ENCODE measurements at regions not wholly inside any gene's neighbourhood (a gene's known extent, or its start where the extent isn't known, plus 50 kb on each side); places are given as distances from the start of the nearest gene placed in this dataset.
A peak's percentile ranks its signal among the peaks of the same experiment; 100 is the strongest.

- H3K79me2 ChIP-seq (ENCODE audit: low read length) = no peaks in the 10 kb centered on the region
- no peaks in the 10 kb centered on the region for H3K9me3 ChIP-seq (ENCODE audit: low read length)
- no peak overlapping the region for H3K4me3 ChIP-seq (ENCODE audit: low read length)
- H3K9ac ChIP-seq (ENCODE audit: low read length) = no peak overlapping the region
- no peak for TF ChIP-seq EZH2phosphoT487 (IDR thresholded peaks at IDR 0.05; ENCODE audit: borderline replicate concordance, low read length)
- TF ChIP-seq EZH2 (IDR thresholded peaks at IDR 0.05; ENCODE audit: low read length, unreplicated experiment) = no peak
- TF ChIP-seq, protein P1, sequence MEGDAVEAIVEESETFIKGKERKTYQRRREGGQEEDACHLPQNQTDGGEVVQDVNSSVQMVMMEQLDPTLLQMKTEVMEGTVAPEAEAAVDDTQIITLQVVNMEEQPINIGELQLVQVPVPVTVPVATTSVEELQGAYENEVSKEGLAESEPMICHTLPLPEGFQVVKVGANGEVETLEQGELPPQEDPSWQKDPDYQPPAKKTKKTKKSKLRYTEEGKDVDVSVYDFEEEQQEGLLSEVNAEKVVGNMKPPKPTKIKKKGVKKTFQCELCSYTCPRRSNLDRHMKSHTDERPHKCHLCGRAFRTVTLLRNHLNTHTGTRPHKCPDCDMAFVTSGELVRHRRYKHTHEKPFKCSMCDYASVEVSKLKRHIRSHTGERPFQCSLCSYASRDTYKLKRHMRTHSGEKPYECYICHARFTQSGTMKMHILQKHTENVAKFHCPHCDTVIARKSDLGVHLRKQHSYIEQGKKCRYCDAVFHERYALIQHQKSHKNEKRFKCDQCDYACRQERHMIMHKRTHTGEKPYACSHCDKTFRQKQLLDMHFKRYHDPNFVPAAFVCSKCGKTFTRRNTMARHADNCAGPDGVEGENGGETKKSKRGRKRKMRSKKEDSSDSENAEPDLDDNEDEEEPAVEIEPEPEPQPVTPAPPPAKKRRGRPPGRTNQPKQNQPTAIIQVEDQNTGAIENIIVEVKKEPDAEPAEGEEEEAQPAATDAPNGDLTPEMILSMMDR (conservative IDR thresholded peaks at IDR 0.05; ENCODE audit: low read depth, low read length) = no peak
- intact Hi-C loops (cut with micrococcal nuclease) = no loop called here
- H3K4me1 ChIP-seq (ENCODE audit: insufficient read depth, low read length) = no peaks in the 10 kb centered on the region
- DNase-seq (no peak), ATAC-seq (no peak)
- no peaks in the 10 kb centered on the region for H3K36me3 ChIP-seq (ENCODE audit: low read depth, low read length)
- BruUV-seq (replicated peaks) = no TSS peak
- H3K4me2 ChIP-seq (ENCODE audit: low read length) = no peak overlapping the region
- H3F3A ChIP-seq (ENCODE audit: low read length, unreplicated experiment) = no peaks in the 10 kb centered on the region
- POLR2A ChIA-PET (ENCODE audit: unreplicated experiment) = no interaction called here
- no peaks in the 10 kb centered on the region for H3K27me3 ChIP-seq (ENCODE audit: low read length)
- H3K27ac ChIP-seq (ENCODE audit: low read length) = no peak overlapping the region
- H4K20me1 ChIP-seq (ENCODE audit: low read length) = no peaks in the 10 kb centered on the region
- H3K9me2 ChIP-seq (replicated peaks; ENCODE audit: low read length) = no peaks in the 10 kb centered on the region
- H2AFZ ChIP-seq (ENCODE audit: low read length) = no peak overlapping the region
- CTCF ChIA-PET = no interaction called here
Measured at GRCh38 chr9:1115370-1115769, 65.2 kb downstream of the DMRT2 start.

GRCh38 chr9:1117439-1117838 is 67.3 kb downstream of the DMRT2 start:
- peak; percentile 85 for ATAC-seq
- CTCF ChIA-PET = no interaction called here
- Histone ChIP-seq H3K4me1 (ENCODE audit: insufficient read depth, low read length) (no peaks in the 10 kb centered on the region), H4K20me1 (ENCODE audit: low read length) (no peaks in the 10 kb centered on the region), H3F3A (ENCODE audit: low read length, unreplicated experiment) (no peaks in the 10 kb centered on the region), H3K27ac (ENCODE audit: low read length) (peak overlapping the region; percentile 26; the same call in 1 of the 2 replicates), H3K9me2 (replicated peaks; ENCODE audit: low read length) (no peaks in the 10 kb centered on the region), H3K4me2 (ENCODE audit: low read length) (no peak overlapping the region), H3K9ac (ENCODE audit: low read length) (no peak overlapping the region), H2AFZ (ENCODE audit: low read length) (no peak overlapping the region), H3K79me2 (ENCODE audit: low read length) (no peaks in the 10 kb centered on the region), H3K36me3 (ENCODE audit: low read depth, low read length) (no peaks in the 10 kb centered on the region), H3K9me3 (ENCODE audit: low read length) (no peaks in the 10 kb centered on the region), H3K4me3 (ENCODE audit: low read length) (no peak overlapping the region), H3K27me3 (ENCODE audit: low read length) (no peaks in the 10 kb centered on the region)
- intact Hi-C loops (cut with micrococcal nuclease) = no loop called here
- TF ChIP-seq, protein P1 (conservative IDR thresholded peaks at IDR 0.05; ENCODE audit: low read depth, low read length) = no peak
- no peak for TF ChIP-seq EZH2phosphoT487 (IDR thresholded peaks at IDR 0.05; ENCODE audit: borderline replicate concordance, low read length)
- TF ChIP-seq EZH2 (IDR thresholded peaks at IDR 0.05; ENCODE audit: low read length, unreplicated experiment) = no peak
- POLR2A ChIA-PET (ENCODE audit: unreplicated experiment) = no interaction called here
- BruUV-seq (replicated peaks) = no TSS peak
- DNase-seq = peak; percentile 55

GRCh38 chr9:1120500-1121165 is 70.5 kb downstream of the DMRT2 start:
- no peaks in the 10 kb centered on the region for H3K36me3 ChIP-seq (ENCODE audit: low read depth, low read length)
- no peak for ATAC-seq
- H3K4me3 ChIP-seq (ENCODE audit: low read length) = no peak overlapping the region
- no peak overlapping the region for H3K9ac ChIP-seq (ENCODE audit: low read length)
- no peaks in the 10 kb centered on the region for H3F3A ChIP-seq (ENCODE audit: low read length, unreplicated experiment)
- no peaks in the 10 kb centered on the region for H4K20me1 ChIP-seq (ENCODE audit: low read length)
- no peak overlapping the region for H3K27ac ChIP-seq (ENCODE audit: low read length)
- no peaks in the 10 kb centered on the region for H3K79me2 ChIP-seq (ENCODE audit: low read length)
- H2AFZ ChIP-seq (ENCODE audit: low read length) = no peak overlapping the region
- ChIA-PET POLR2A (ENCODE audit: unreplicated experiment) (no interaction called here), CTCF (no interaction called here)
- no peak for TF ChIP-seq EZH2phosphoT487 (IDR thresholded peaks at IDR 0.05; ENCODE audit: borderline replicate concordance, low read length)
- TF ChIP-seq EZH2 (IDR thresholded peaks at IDR 0.05; ENCODE audit: low read length, unreplicated experiment) = no peak
- BruUV-seq (replicated peaks) = no TSS peak
- no peaks in the 10 kb centered on the region for H3K9me2 ChIP-seq (replicated peaks; ENCODE audit: low read length)
- intact Hi-C loops (cut with micrococcal nuclease) = no loop called here
- H3K4me1 ChIP-seq (ENCODE audit: insufficient read depth, low read length) = peaks cover 9% of the 10 kb centered on the region
- H3K9me3 ChIP-seq (ENCODE audit: low read length) = no peaks in the 10 kb centered on the region
- H3K27me3 ChIP-seq (ENCODE audit: low read length) = no peaks in the 10 kb centered on the region
- DNase-seq = no peak
- H3K4me2 ChIP-seq (ENCODE audit: low read length) = no peak overlapping the region
